IMR-90 (cell line): ENCODE measurements at regions not wholly inside any gene's neighbourhood (a gene's known extent, or its start where the extent isn't known, plus 50 kb on each side); places are given as distances from the start of the nearest gene placed in this dataset.

ENCODE experiments used
- ATAC-seq: fragments of 200-7000 bp; cut with Tn5 transposase; 2 replicates; pipeline ENCODE4 v1.9.1; 2020; ENCODE audit warnings: low read depth, mild to moderate bottlenecking, moderate library complexity
- BruUV-seq: library from RNA; stranded (reverse); fragments of 400-500 nt; replicated peaks from 2 replicates; lab custom pipeline; 2021; lab: Mats Ljungman, UMichigan
- CTCF ChIA-PET: fragments of 300-600 bp; formaldehyde crosslinking; extraction: SDS; loops from one replicate; lab custom pipeline; 2021; ENCODE audit warnings: antibody characterized with exemption; lab: Yijun Ruan, JAX
- POLR2A ChIA-PET: fragments of 300-600 bp; sonication (Branson Sonifier 250); formaldehyde crosslinking; loops from one replicate; lab custom pipeline; 2022; ENCODE audit warnings: antibody characterized with exemption; ENCODE audit not compliant: unreplicated experiment; lab: Charles Lee
- DNase-seq: peaks from one replicate; pipeline ENCODE4 v3.0.0; 2013
- H2AFZ ChIP-seq: replicated peaks from 2 replicates; pipeline ENCODE3; 2013; ENCODE audit warnings: low read length, mild to moderate bottlenecking; ENCODE audit not compliant: poor library complexity
- H2AK5ac ChIP-seq: 2 replicates; pipeline ENCODE4 v1.6.1; 2013; ENCODE audit warnings: low read depth, low read length, inconsistent platforms
- H2AK9ac ChIP-seq: replicated peaks from 2 replicates; pipeline ENCODE3; 2013; ENCODE audit warnings: mild to moderate bottlenecking, low read depth, low read length, moderate library complexity; ENCODE audit not compliant: poor library complexity
- H2BK120ac ChIP-seq: 2 replicates; pipeline ENCODE4 v1.6.1; 2013; ENCODE audit warnings: low read depth, low read length, inconsistent platforms
- H2BK15ac ChIP-seq: 3 replicates; pipeline ENCODE4 v1.6.1; 2013; ENCODE audit warnings: low read depth, low read length, inconsistent platforms
- H2BK20ac ChIP-seq: 2 replicates; pipeline ENCODE4 v1.6.1; 2013; ENCODE audit warnings: low read depth, mild to moderate bottlenecking, inconsistent platforms, low read length, moderate library complexity
- H2BK5ac ChIP-seq: 2 replicates; pipeline ENCODE4 v1.6.1; 2013; ENCODE audit warnings: mild to moderate bottlenecking, low read depth, low read length, inconsistent platforms; ENCODE audit not compliant: poor library complexity, severe bottlenecking
- H3K14ac ChIP-seq: replicated peaks from 2 replicates; pipeline ENCODE4 v1.6.1; 2013; ENCODE audit warnings: low read depth, low read length, inconsistent platforms
- H3K18ac ChIP-seq: 2 replicates; pipeline ENCODE4 v1.6.1; 2013; ENCODE audit warnings: low read depth, low read length, control low read depth
- H3K23ac ChIP-seq: 2 replicates; pipeline ENCODE4 v1.6.1; 2013; ENCODE audit warnings: low read depth, low read length, inconsistent platforms
- H3K27ac ChIP-seq: 2 replicates; pipeline ENCODE4 v1.5.1; 2013; ENCODE audit warnings: mild to moderate bottlenecking, control low read depth, low read length; ENCODE audit not compliant: insufficient read depth
- H3K27me3 ChIP-seq: 2 replicates; pipeline ENCODE4 v1.6.1; 2013; ENCODE audit warnings: low read length; ENCODE audit not compliant: control insufficient read depth, insufficient read depth
- H3K36me3 ChIP-seq: 2 replicates; pipeline ENCODE4 v1.6.1; 2013; ENCODE audit warnings: low read length, mixed read lengths; ENCODE audit not compliant: control insufficient read depth, insufficient read depth
- H3K4ac ChIP-seq: 2 replicates; pipeline ENCODE4 v1.6.1; 2013; ENCODE audit warnings: low read depth, low read length, inconsistent platforms
- H3K4me1 ChIP-seq: 2 replicates; pipeline ENCODE4 v1.6.1; 2013; ENCODE audit warnings: low read length, mixed read lengths; ENCODE audit not compliant: control insufficient read depth, insufficient read depth
- H3K4me2 ChIP-seq: 2 replicates; pipeline ENCODE4 v1.6.1; 2013; ENCODE audit warnings: low read depth, mild to moderate bottlenecking, control low read depth, low read length, moderate library complexity
- H3K4me3 ChIP-seq: 2 replicates; pipeline ENCODE4 v1.5.1; 2013; ENCODE audit warnings: low read depth, mild to moderate bottlenecking, control low read depth, low read length, moderate library complexity; ENCODE audit not compliant: insufficient read depth
- H3K56ac ChIP-seq: 2 replicates; pipeline ENCODE4 v1.6.1; 2013; ENCODE audit warnings: low read length, inconsistent platforms; ENCODE audit not compliant: insufficient read depth; ENCODE audit errors: extremely low read depth
- H3K79me1 ChIP-seq, 2 experiments: 2 replicates each; pipeline ENCODE4 v1.6.1; 2013; ENCODE audit warnings: low read length in 2 of 2, inconsistent platforms in 1 of 2, low read depth in 1 of 2
- H3K9ac ChIP-seq: 2 replicates; pipeline ENCODE4 v1.6.1; 2013; ENCODE audit warnings: low read depth, low read length, control low read depth
- H3K9me1 ChIP-seq: 2 replicates; pipeline ENCODE4 v1.6.1; 2013; ENCODE audit warnings: low read length, inconsistent platforms; ENCODE audit not compliant: insufficient read depth
- H3K9me3 ChIP-seq: 2 replicates; pipeline ENCODE4 v1.6.1; 2013; ENCODE audit warnings: low read length; ENCODE audit not compliant: control insufficient read depth, insufficient read depth
- H4K20me1 ChIP-seq: 2 replicates; pipeline ENCODE4 v1.6.1; 2013; ENCODE audit warnings: low read length, inconsistent platforms; ENCODE audit not compliant: insufficient read depth
- H4K5ac ChIP-seq: 2 replicates; pipeline ENCODE4 v1.6.1; 2013; ENCODE audit warnings: mild to moderate bottlenecking, low read depth, low read length, control low read depth
- H4K8ac ChIP-seq, 2 experiments: 2 replicates each; pipeline ENCODE4 v1.6.1; 2013; ENCODE audit warnings: low read depth in 2 of 2, low read length in 2 of 2, control low read depth in 1 of 2, inconsistent platforms in 1 of 2
- H4K91ac ChIP-seq: 2 replicates; pipeline ENCODE4 v1.6.1; 2013; ENCODE audit warnings: low read depth, low read length, inconsistent platforms; ENCODE audit not compliant: insufficient read depth
- BHLHE40 ChIP-seq: fragments of 150-350 bp; IDR thresholded peaks from 2 replicates; pipeline ENCODE4 v1.6.1; 2016; ENCODE audit warnings: mild to moderate bottlenecking, low read depth, low read length
- CEBPB ChIP-seq: IDR thresholded peaks from 2 replicates; pipeline ENCODE4 v1.6.1; 2012; ENCODE audit warnings: low read depth, low read length, improper control_type of control experiment
- CHD1 ChIP-seq: IDR thresholded peaks from 2 replicates; pipeline ENCODE4 v1.6.1; 2012; ENCODE audit warnings: low read depth, low read length, improper control_type of control experiment
- FOS ChIP-seq: fragments of 150-350 bp; IDR thresholded peaks from 2 replicates; pipeline ENCODE4 v1.6.1; 2016; ENCODE audit warnings: low read depth, low read length
- MAFK ChIP-seq: IDR thresholded peaks from 2 replicates; pipeline ENCODE4 v1.6.1; 2012; ENCODE audit warnings: low read depth, low read length, improper control_type of control experiment
- MAZ ChIP-seq: IDR thresholded peaks from 2 replicates; pipeline ENCODE4 v1.6.1; 2012; ENCODE audit warnings: low read depth, mild to moderate bottlenecking, low read length, improper control_type of control experiment, moderate library complexity, borderline replicate concordance
- MXI1 ChIP-seq: IDR thresholded peaks from 2 replicates; pipeline ENCODE4 v1.6.1; 2012; ENCODE audit warnings: low read depth, mild to moderate bottlenecking, low read length, moderate library complexity, borderline replicate concordance
- POLR2A ChIP-seq: IDR thresholded peaks from 2 replicates; pipeline ENCODE4 v1.6.1; 2012; ENCODE audit warnings: mild to moderate bottlenecking, low read depth, low read length
- RAD21 ChIP-seq: IDR thresholded peaks from 2 replicates; pipeline ENCODE4 v1.6.1; 2012; ENCODE audit warnings: low read length, improper control_type of control experiment
- RFX5 ChIP-seq: IDR thresholded peaks from 2 replicates; pipeline ENCODE4 v1.8.0; 2012; ENCODE audit warnings: low read depth, mild to moderate bottlenecking, low read length, moderate library complexity
- SMC3 ChIP-seq: fragments of 150-350 bp; IDR thresholded peaks from 2 replicates; pipeline ENCODE4 v1.6.1; 2016; ENCODE audit warnings: low read depth, mild to moderate bottlenecking, antibody characterized with exemption, low read length, moderate library complexity
- WGBS, 2 experiments: methylation state at CpG; one replicate each; pipeline versions ENCODE4 v1.1.5 to v1.1.7; 2013; ENCODE audit warnings: missing lambda C conversion rate in 2 of 2; ENCODE audit not compliant: insufficient read length in 1 of 2; ENCODE audit errors: extremely low coverage in 2 of 2; 5-methylcytosine and 5-hydroxymethylcytosine counted together
- dilution Hi-C: fragments of 300-500 bp; cut with HindIII; formaldehyde crosslinking; loops from one replicate; pipeline ENCODE4 v1.14.3; 2018; ENCODE audit warnings: low sequenced_read_pairs; ENCODE audit not compliant: unreplicated experiment
- in situ Hi-C: fragments of 300-500 bp; cut with MboI; formaldehyde crosslinking; loops from 3 replicates; pipeline ENCODE4 v1.14.3; 2019; ENCODE audit warnings: low sequenced_read_pairs, inconsistent platforms, mixed read lengths
- intact Hi-C: fragments of 100-400 bp; cut with micrococcal nuclease; formaldehyde crosslinking; loops from 2 replicates; pipeline ENCODE4 v1.10.0; 2022
- TF ChIP-seq, protein P1 (sequence below): conservative IDR thresholded peaks from 2 replicates; pipeline ENCODE4 v1.5.1; 2012; ENCODE audit warnings: mild to moderate bottlenecking, low read depth, low read length, improper control_type of control experiment
- TF ChIP-seq, protein P2 (sequence below): fragments of 150-350 bp; IDR thresholded peaks from 2 replicates; pipeline ENCODE4 v1.6.1; 2017; ENCODE audit warnings: mild to moderate bottlenecking, antibody characterized with exemption, low read length, low read depth
- TF ChIP-seq, protein P3 (sequence below): fragments of 150-350 bp; IDR thresholded peaks from 2 replicates; pipeline ENCODE4 v1.6.1; 2016; ENCODE audit warnings: low read depth, mild to moderate bottlenecking, low read length, moderate library complexity, borderline replicate concordance

DNA sequence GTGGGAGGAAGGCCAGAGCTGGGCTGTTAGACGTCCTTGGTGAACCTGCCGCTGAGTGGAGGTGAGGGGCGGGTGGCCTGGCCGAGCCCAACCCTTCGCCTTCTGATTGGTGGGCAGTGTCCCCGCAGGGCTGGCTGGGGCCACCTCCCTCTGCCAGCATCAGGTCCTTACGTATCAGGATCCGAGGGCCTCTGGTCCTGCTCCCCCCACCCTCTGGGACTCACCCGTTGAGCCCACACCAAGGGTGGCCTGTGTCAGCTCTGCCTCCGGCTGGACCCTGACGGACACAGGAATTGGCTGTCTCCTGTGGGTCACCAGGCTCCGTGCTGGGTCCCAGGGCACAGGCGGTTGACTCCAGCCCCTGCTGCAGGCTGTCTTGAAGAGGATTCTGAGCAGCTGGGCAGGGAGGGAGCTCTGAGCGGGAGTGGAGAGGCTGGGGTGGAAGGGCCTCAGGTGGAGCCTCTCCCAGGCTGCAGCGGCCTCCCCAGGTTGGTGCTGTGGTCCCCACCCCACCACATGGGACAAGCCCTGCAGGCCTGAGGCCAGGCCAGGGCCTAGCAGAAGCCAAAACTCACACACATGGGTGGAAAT is 58.4 kb upstream of the NKX1-1 start:
- Histone ChIP-seq H3K4me3 (no peak overlapping the region), H3K79me1 (no peaks in the 10 kb centered on the region), H2AFZ (peak overlapping the region; percentile 32), H3K9me3 (no peaks in the 10 kb centered on the region), H3K9me1 (no peaks in the 10 kb centered on the region), H2BK20ac (no peak overlapping the region), H2BK5ac (no peak overlapping the region), H3K4me2 (no peak overlapping the region), H3K36me3 (no peaks in the 10 kb centered on the region), H4K8ac (no peak overlapping the region), H3K27ac (no peak overlapping the region), H3K27me3 (peaks cover 50% of the 10 kb centered on the region), H4K20me1 (no peaks in the 10 kb centered on the region), H2AK5ac (no peak overlapping the region), H3K56ac (no peak overlapping the region), H4K5ac (no peak overlapping the region), H3K18ac (no peak overlapping the region), H3K4me1 (peaks cover 2% of the 10 kb centered on the region; the same call in 1 of the 2 replicates), H3K23ac (no peak overlapping the region), H2BK120ac (no peak overlapping the region), H2AK9ac (no peak overlapping the region), H3K4ac (no peak overlapping the region), H3K9ac (no peak overlapping the region), H2BK15ac (no peak overlapping the region), H3K14ac (no peak overlapping the region), H4K91ac (no peak overlapping the region)
- DNase-seq = no peak
- no peak for ATAC-seq
- intact Hi-C loops (no loop called here), dilution Hi-C loops (no loop called here), in situ Hi-C loops (no loop called here)
- no TSS peak for BruUV-seq
- WGBS, 2 experiments = 79% methylated on average over 5 of the region's 15 CpGs; no CpG with 5 or more reads in 1 of the 2 experiments
- ChIA-PET POLR2A (no interaction called here), CTCF (no interaction called here)
- TF ChIP-seq POLR2A (no peak), CEBPB (no peak), MAFK (no peak), CHD1 (no peak), RAD21 (no peak), SMC3 (no peak), BHLHE40 (no peak), FOS (no peak), RFX5 (no peak), MXI1 (no peak), MAZ (no peak)
- TF ChIP-seq, protein P1, sequence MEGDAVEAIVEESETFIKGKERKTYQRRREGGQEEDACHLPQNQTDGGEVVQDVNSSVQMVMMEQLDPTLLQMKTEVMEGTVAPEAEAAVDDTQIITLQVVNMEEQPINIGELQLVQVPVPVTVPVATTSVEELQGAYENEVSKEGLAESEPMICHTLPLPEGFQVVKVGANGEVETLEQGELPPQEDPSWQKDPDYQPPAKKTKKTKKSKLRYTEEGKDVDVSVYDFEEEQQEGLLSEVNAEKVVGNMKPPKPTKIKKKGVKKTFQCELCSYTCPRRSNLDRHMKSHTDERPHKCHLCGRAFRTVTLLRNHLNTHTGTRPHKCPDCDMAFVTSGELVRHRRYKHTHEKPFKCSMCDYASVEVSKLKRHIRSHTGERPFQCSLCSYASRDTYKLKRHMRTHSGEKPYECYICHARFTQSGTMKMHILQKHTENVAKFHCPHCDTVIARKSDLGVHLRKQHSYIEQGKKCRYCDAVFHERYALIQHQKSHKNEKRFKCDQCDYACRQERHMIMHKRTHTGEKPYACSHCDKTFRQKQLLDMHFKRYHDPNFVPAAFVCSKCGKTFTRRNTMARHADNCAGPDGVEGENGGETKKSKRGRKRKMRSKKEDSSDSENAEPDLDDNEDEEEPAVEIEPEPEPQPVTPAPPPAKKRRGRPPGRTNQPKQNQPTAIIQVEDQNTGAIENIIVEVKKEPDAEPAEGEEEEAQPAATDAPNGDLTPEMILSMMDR = no peak
- TF ChIP-seq, protein P2, sequence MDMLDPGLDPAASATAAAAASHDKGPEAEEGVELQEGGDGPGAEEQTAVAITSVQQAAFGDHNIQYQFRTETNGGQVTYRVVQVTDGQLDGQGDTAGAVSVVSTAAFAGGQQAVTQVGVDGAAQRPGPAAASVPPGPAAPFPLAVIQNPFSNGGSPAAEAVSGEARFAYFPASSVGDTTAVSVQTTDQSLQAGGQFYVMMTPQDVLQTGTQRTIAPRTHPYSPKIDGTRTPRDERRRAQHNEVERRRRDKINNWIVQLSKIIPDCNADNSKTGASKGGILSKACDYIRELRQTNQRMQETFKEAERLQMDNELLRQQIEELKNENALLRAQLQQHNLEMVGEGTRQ = no peak
- TF ChIP-seq, protein P3, sequence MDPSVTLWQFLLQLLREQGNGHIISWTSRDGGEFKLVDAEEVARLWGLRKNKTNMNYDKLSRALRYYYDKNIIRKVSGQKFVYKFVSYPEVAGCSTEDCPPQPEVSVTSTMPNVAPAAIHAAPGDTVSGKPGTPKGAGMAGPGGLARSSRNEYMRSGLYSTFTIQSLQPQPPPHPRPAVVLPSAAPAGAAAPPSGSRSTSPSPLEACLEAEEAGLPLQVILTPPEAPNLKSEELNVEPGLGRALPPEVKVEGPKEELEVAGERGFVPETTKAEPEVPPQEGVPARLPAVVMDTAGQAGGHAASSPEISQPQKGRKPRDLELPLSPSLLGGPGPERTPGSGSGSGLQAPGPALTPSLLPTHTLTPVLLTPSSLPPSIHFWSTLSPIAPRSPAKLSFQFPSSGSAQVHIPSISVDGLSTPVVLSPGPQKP = no peak
